ENCODE measurements at regions not wholly inside any gene's neighbourhood (a gene's known extent, or its start where the extent isn't known, plus 50 kb on each side); places are given as distances from the start of the nearest gene placed in this dataset.
"Not testable (repeated sequence)": the region's sequence is repeated elsewhere in the genome, so short reads cannot be mapped to it uniquely, and the experiment has no call there.

GRCh38 chr19:28066161-28066560 lies 1146.8 kb downstream of the UQCRFS1 start:
- DNase-seq (ENCODE audit: low spot score) = no peak

GRCh38 chr19:28065026-28065425 lies 1147.9 kb downstream of the UQCRFS1 start:
- DNase-seq (ENCODE audit: low spot score) = no peak

GRCh38 chr19:28063702-28064101 lies 1149.2 kb downstream of the UQCRFS1 start:
- DNase-seq (ENCODE audit: low spot score) = no peak

GRCh38 chr19:28061111-28061510 lies 1151.8 kb downstream of the UQCRFS1 start:
- no peak for DNase-seq (ENCODE audit: low spot score)

- DNase-seq (ENCODE audit: low spot score) = not testable (repeated sequence)
Observed at GRCh38 chr19:28057026-28057425, 1155.9 kb downstream of the UQCRFS1 start.

- no peak for DNase-seq (ENCODE audit: low spot score)
Observed at GRCh38 chr19:28051047-28051446, 1161.9 kb downstream of the UQCRFS1 start.

GRCh38 chr19:28049875-28050274 lies 1163.1 kb downstream of the UQCRFS1 start:
- DNase-seq (ENCODE audit: low spot score) = no peak

- no peak for DNase-seq (ENCODE audit: low spot score)
Observed at GRCh38 chr19:28046932-28047331, 1166.0 kb downstream of the UQCRFS1 start.

GRCh38 chr19:28045621-28046020 lies 1167.3 kb downstream of the UQCRFS1 start:
- no peak for DNase-seq (ENCODE audit: low spot score)

- no peak for DNase-seq (ENCODE audit: low spot score)
Observed at GRCh38 chr19:28044477-28044876, 1168.5 kb downstream of the UQCRFS1 start.

GRCh38 chr19:28042516-28042915 lies 1170.4 kb downstream of the UQCRFS1 start:
- no peak for DNase-seq (ENCODE audit: low spot score)

GRCh38 chr19:28039677-28040381 lies 1173.1 kb downstream of the UQCRFS1 start:
- DNase-seq (ENCODE audit: low spot score) = no peak

- no peak for DNase-seq (ENCODE audit: low spot score)
Observed at GRCh38 chr19:28037186-28037585, 1175.8 kb downstream of the UQCRFS1 start.

GRCh38 chr19:28036486-28036885 lies 1176.5 kb downstream of the UQCRFS1 start:
- no peak for DNase-seq (ENCODE audit: low spot score)

GRCh38 chr19:28034936-28035335 lies 1178.0 kb downstream of the UQCRFS1 start:
- no peak for DNase-seq (ENCODE audit: low spot score)

- no peak for DNase-seq (ENCODE audit: low spot score)
Observed at GRCh38 chr19:28028881-28029444, 1184.0 kb downstream of the UQCRFS1 start.

GRCh38 chr19:28027116-28027515 lies 1185.8 kb downstream of the UQCRFS1 start:
- no peak for DNase-seq (ENCODE audit: low spot score)

- DNase-seq (ENCODE audit: low spot score) = no peak
Observed at GRCh38 chr19:28026636-28027035, 1186.3 kb downstream of the UQCRFS1 start.

- DNase-seq (ENCODE audit: low spot score) = no peak
Observed at GRCh38 chr19:28024920-28025319, 1188.0 kb downstream of the UQCRFS1 start.

- DNase-seq (ENCODE audit: low spot score) = no peak
Observed at GRCh38 chr19:28023064-28023463, 1189.9 kb downstream of the UQCRFS1 start.

GRCh38 chr19:28022506-28022905 lies 1190.4 kb downstream of the UQCRFS1 start:
- DNase-seq (ENCODE audit: low spot score) = no peak

- no peak for DNase-seq (ENCODE audit: low spot score)
Observed at GRCh38 chr19:28021259-28022185, 1191.4 kb downstream of the UQCRFS1 start.
